ENCODE measurements at regions not wholly inside any gene's neighbourhood (a gene's known extent, or its start where the extent isn't known, plus 50 kb on each side); places are given as distances from the start of the nearest gene placed in this dataset.

DNA sequence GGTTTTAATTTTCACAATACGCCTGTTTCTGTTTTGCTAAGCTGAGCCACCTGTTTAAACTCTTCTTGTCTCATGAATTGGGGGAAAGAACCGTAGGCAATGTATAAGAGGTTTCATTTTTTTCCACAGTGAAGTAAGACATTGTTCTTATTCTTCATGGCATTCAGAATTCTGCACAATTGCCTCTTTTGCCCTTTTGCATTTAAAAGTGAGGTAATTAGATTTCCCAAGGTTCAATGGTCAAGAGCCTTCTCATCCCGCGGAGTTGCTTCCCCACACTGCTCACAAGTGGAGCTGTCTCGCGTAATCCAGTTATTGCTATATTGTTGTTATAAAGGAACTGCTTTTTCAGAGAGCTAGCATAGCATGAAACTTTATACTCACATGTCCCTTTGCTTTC, 90.9 kb upstream of the SPRY1 start (continued):
- TF ChIP-seq, protein P1, sequence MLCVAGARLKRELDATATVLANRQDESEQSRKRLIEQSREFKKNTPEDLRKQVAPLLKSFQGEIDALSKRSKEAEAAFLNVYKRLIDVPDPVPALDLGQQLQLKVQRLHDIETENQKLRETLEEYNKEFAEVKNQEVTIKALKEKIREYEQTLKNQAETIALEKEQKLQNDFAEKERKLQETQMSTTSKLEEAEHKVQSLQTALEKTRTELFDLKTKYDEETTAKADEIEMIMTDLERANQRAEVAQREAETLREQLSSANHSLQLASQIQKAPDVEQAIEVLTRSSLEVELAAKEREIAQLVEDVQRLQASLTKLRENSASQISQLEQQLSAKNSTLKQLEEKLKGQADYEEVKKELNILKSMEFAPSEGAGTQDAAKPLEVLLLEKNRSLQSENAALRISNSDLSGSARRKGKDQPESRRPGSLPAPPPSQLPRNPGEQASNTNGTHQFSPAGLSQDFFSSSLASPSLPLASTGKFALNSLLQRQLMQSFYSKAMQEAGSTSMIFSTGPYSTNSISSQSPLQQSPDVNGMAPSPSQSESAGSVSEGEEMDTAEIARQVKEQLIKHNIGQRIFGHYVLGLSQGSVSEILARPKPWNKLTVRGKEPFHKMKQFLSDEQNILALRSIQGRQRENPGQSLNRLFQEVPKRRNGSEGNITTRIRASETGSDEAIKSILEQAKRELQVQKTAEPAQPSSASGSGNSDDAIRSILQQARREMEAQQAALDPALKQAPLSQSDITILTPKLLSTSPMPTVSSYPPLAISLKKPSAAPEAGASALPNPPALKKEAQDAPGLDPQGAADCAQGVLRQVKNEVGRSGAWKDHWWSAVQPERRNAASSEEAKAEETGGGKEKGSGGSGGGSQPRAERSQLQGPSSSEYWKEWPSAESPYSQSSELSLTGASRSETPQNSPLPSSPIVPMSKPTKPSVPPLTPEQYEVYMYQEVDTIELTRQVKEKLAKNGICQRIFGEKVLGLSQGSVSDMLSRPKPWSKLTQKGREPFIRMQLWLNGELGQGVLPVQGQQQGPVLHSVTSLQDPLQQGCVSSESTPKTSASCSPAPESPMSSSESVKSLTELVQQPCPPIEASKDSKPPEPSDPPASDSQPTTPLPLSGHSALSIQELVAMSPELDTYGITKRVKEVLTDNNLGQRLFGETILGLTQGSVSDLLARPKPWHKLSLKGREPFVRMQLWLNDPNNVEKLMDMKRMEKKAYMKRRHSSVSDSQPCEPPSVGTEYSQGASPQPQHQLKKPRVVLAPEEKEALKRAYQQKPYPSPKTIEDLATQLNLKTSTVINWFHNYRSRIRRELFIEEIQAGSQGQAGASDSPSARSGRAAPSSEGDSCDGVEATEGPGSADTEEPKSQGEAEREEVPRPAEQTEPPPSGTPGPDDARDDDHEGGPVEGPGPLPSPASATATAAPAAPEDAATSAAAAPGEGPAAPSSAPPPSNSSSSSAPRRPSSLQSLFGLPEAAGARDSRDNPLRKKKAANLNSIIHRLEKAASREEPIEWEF (IDR thresholded peaks at IDR 0.05; ENCODE audit: insufficient replicate concordance, low read depth, low read length): no peak

DNA sequence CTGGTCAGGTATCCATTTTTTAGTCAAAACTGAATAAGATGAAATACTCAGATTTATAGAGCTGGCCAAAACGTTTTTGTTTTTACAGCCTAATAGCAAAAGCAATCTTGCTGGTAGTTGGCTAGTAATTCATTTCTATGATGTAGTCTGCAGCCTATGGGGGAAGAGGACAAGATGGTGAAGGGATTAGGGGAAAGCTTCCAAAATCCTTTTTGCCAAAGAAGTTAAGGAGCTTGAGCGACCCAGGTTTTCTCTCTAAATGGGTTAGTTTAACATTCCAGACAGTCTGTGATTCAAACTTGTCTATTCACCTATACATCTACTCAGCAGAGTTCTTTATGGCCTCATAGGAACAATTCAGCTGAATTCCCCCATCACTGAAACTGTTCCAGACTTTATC, 89.8 kb upstream of the SPRY1 start:
- no peak for ATAC-seq
- H2AFZ ChIP-seq (ENCODE audit: control insufficient read depth, low read depth, low read length): no peak overlapping the region
- H3K4me2 ChIP-seq (ENCODE audit: control insufficient read depth, insufficient read depth): no peak overlapping the region
- no peaks in the 10 kb centered on the region for H4K20me1 ChIP-seq (ENCODE audit: control insufficient read depth, insufficient read depth)
- TF ChIP-seq SIX5 (IDR thresholded peaks at IDR 0.05; ENCODE audit: low read depth, low read length, severe bottlenecking) (no peak), ZNF24 (IDR thresholded peaks at IDR 0.05) (no peak), TARDBP (IDR thresholded peaks at IDR 0.05; ENCODE audit: borderline replicate concordance) (no peak), SRF (IDR thresholded peaks at IDR 0.05; ENCODE audit: low read depth in 2 of 2, low read length in 2 of 2) (no peak), SREBF2 (IDR thresholded peaks at IDR 0.05; ENCODE audit: low read length) (no peak)
- TF ChIP-seq, protein P2, sequence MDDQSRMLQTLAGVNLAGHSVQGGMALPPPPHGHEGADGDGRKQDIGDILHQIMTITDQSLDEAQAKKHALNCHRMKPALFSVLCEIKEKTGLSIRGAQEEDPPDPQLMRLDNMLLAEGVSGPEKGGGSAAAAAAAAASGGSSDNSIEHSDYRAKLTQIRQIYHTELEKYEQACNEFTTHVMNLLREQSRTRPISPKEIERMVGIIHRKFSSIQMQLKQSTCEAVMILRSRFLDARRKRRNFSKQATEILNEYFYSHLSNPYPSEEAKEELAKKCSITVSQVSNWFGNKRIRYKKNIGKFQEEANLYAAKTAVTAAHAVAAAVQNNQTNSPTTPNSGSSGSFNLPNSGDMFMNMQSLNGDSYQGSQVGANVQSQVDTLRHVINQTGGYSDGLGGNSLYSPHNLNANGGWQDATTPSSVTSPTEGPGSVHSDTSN (IDR thresholded peaks at IDR 0.05; ENCODE audit: insufficient replicate concordance, low read depth, low read length): no peak
- TF ChIP-seq, protein P3, sequence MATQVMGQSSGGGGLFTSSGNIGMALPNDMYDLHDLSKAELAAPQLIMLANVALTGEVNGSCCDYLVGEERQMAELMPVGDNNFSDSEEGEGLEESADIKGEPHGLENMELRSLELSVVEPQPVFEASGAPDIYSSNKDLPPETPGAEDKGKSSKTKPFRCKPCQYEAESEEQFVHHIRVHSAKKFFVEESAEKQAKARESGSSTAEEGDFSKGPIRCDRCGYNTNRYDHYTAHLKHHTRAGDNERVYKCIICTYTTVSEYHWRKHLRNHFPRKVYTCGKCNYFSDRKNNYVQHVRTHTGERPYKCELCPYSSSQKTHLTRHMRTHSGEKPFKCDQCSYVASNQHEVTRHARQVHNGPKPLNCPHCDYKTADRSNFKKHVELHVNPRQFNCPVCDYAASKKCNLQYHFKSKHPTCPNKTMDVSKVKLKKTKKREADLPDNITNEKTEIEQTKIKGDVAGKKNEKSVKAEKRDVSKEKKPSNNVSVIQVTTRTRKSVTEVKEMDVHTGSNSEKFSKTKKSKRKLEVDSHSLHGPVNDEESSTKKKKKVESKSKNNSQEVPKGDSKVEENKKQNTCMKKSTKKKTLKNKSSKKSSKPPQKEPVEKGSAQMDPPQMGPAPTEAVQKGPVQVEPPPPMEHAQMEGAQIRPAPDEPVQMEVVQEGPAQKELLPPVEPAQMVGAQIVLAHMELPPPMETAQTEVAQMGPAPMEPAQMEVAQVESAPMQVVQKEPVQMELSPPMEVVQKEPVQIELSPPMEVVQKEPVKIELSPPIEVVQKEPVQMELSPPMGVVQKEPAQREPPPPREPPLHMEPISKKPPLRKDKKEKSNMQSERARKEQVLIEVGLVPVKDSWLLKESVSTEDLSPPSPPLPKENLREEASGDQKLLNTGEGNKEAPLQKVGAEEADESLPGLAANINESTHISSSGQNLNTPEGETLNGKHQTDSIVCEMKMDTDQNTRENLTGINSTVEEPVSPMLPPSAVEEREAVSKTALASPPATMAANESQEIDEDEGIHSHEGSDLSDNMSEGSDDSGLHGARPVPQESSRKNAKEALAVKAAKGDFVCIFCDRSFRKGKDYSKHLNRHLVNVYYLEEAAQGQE (IDR thresholded peaks at IDR 0.05; ENCODE audit: low read depth, low read length): no peak
- no peaks in the 10 kb centered on the region for H3K36me3 ChIP-seq (ENCODE audit: control insufficient read depth in 2 of 2, insufficient read depth in 2 of 2, low read length in 1 of 2)
- H3K27ac ChIP-seq (ENCODE audit: control insufficient read depth, insufficient read depth): no peak overlapping the region
- no peak for FAIRE-seq
- no peaks in the 10 kb centered on the region for H3K9me3 ChIP-seq (replicated peaks; ENCODE audit: control insufficient read depth, insufficient read depth, low read length)
- WGBS (ENCODE audit: insufficient coverage, insufficient replicate concordance, low lambda C conversion rate, missing lambda C conversion rate): 15% methylated on average over 2 of the region's 2 CpGs
- CTCF ChIA-PET: no interaction called here
- H3K79me2 ChIP-seq (ENCODE audit: control insufficient read depth, insufficient read depth, low read length): no peaks in the 10 kb centered on the region
- BruUV-seq (replicated peaks): no TSS peak
- no peak overlapping the region for H3K4me3 ChIP-seq
- POLR2A ChIA-PET: no interaction called here
- DNase-seq (ENCODE audit: low read depth, low spot score): no peak
- H3K4me1 ChIP-seq (ENCODE audit: control insufficient read depth, insufficient read depth, low read length): no peaks in the 10 kb centered on the region
- RAD21 ChIA-PET (ENCODE audit: unreplicated experiment): no interaction called here
- no peaks in the 10 kb centered on the region for H3K27me3 ChIP-seq (replicated peaks in 1 of 2; ENCODE audit: control insufficient read depth in 2 of 2, insufficient read depth in 2 of 2, low read length in 1 of 2)
- SMC1A ChIA-PET (ENCODE audit: uncharacterized antibody, unreplicated experiment): interaction anchor here (1.3 to 2.0 kb wide), 2 partner anchors 18 to 40 kb away, joined by 3 to 8 read pairs; no protein-coding TSS in a partner anchor
- intact Hi-C loops (cut with micrococcal nuclease; ENCODE audit: unreplicated experiment) (no loop called here), in situ Hi-C loops (cut with MboI) (no loop called here)
- H3K9ac ChIP-seq (ENCODE audit: control insufficient read depth, insufficient read depth, low read length): no peak overlapping the region
